Hematopoietic multipotent progenitor cell treated with erythropoietin and hydrocortisone succinate and interleukin-3 and kit ligand, for 15 days (in vitro differentiated cells): ENCODE measurements at regions not wholly inside any gene's neighbourhood (a gene's known extent, or its start where the extent isn't known, plus 50 kb on each side); places are given as distances from the start of the nearest gene placed in this dataset.
A peak's percentile ranks its signal among the peaks of the same experiment; 100 is the strongest.
"Not testable (repeated sequence)": the region's sequence is repeated elsewhere in the genome, so short reads cannot be mapped to it uniquely, and the experiment has no call there.

Experiments used
- DNase-seq: peaks from one replicate; pipeline ENCODE4 v3.0.0-alpha.2; 2015; ENCODE audit warnings: low spot score

GRCh38 chr10:117457932-117458331 lies 82.7 kb upstream of the PDZD8 start:
- no peak for DNase-seq

DNA sequence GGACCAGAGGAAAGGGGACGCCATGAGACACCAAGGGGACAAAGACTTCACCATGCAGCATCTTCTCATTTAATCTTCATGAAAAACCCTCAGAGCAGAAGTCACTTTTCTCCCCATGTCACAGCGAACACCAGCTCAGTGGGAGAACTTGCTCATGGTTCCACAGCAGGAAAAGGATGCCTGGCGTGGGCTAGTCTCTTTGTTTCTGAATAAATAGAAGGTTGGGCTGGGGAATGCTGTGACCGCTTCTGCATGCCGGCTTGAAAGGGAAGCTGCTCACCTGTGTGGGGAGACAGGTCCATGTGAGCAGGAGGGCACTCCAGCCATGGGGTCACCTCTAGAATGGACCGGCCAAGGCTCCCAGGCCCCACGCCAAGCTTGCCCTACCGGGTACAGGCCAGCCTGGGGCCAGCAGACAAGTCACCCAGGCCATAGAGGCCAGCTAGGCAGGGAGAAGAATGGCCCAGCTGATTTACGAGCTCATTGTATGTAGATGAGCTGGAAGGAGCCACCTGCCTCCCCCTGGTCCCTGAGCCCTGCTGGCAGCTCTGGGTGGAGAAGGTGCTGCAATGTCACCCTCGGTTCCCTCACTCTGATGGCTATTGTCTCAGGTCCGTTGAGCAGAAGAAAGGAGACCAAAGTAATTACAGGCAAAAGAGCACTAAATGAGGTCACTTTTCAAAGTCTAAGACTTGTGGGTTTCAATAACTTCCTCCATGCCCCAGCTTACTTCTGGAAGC lies 82.0 kb upstream of the PDZD8 start:
- no peak for DNase-seq

DNA sequence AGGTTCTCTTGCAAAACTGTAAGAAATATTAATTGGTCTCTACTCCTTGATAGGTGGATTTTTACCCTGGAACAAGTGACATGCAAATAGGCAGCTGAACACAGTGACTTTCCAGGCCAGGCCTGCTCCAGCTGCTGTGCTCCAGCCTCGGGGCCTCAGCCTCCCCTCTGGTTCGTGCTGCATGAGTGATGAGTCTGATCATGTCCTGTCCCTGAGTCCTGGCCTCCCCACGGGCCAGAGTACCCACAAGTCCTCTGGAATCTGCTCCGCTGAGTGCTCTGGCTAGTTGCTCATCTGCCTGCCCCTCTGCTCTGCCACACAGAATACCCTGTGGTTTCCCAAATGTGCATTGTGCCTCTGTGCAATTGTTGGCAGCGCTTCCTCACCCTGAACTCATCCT lies 80.1 kb upstream of the PDZD8 start:
- no peak for DNase-seq

DNA sequence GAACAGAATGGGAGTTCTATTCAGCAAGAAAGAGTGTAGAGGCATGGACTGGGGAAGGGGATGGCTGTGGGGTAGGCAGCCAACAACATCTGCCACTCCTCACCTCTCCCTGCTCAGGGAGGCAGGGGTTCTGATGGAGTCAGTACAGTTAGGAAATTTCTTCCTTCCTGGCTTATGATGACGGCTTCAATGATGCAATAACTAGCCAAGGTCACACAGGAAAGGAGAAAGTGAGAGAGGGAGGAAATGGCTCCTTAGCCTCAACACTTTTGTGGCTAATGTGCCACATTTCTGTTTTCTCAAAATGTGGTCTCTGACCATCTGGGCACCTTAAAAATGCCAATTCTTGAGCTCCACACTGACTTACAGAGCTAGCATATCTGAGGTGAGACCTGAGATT lies 79.3 kb upstream of the PDZD8 start:
- no peak for DNase-seq

GRCh38 chr10:117453484-117453883 lies 78.2 kb upstream of the PDZD8 start:
- not testable (repeated sequence) for DNase-seq

DNA sequence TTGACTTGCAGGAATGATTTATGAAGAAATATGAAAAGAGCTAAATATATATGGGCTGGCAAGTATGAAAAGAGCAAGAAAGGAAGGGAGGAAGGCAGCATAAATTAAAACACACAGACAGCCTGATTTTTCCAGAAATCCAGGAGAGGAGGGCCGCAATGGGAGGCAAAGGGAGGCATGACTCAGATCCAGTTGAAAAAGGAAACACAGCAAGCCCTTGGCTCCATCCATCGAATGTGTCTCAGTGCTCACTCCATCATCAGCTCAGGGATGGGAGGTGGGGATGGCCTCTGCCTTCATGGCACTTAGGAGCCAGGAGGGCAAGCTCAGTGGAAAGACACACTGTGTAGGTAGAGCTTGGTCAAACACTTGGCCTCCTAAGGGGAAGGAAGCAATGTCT lies 75.7 kb upstream of the PDZD8 start:
- no peak for DNase-seq

DNA sequence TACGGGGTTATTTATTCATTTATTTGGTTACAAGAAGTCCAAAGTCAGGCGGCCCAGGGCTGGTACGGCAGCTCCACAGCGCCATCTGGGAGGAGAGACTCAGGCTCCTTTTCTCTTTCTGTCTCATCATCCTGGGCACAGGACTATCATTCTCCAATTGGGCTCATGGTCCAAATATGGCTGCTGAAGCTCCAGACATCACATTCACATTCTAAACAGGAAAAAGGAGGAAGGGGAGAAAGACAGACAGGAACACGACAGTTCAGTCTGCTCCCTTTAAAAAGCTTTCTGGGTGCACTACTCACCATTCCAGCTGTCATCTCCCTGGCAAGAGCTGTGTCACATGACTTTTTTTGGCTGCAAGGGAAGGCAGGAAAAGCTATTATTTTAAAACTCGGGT lies 74.4 kb upstream of the PDZD8 start:
- DNase-seq, result peak; percentile 26

GRCh38 chr10:117448802-117449201 lies 73.6 kb upstream of the PDZD8 start:
- DNase-seq, result no peak

- no peak for DNase-seq
Observed at GRCh38 chr10:117445992-117446391, 70.8 kb upstream of the PDZD8 start.

GRCh38 chr10:117444497-117445040 lies 69.3 kb upstream of the PDZD8 start:
- no peak for DNase-seq

GRCh38 chr10:117443686-117444041 lies 68.4 kb upstream of the PDZD8 start:
- no peak for DNase-seq

- peak; percentile 81 for DNase-seq
Observed at GRCh38 chr10:117442944-117443685, 67.9 kb upstream of the PDZD8 start.

GRCh38 chr10:117442521-117442920 lies 67.3 kb upstream of the PDZD8 start:
- DNase-seq, result no peak

DNA sequence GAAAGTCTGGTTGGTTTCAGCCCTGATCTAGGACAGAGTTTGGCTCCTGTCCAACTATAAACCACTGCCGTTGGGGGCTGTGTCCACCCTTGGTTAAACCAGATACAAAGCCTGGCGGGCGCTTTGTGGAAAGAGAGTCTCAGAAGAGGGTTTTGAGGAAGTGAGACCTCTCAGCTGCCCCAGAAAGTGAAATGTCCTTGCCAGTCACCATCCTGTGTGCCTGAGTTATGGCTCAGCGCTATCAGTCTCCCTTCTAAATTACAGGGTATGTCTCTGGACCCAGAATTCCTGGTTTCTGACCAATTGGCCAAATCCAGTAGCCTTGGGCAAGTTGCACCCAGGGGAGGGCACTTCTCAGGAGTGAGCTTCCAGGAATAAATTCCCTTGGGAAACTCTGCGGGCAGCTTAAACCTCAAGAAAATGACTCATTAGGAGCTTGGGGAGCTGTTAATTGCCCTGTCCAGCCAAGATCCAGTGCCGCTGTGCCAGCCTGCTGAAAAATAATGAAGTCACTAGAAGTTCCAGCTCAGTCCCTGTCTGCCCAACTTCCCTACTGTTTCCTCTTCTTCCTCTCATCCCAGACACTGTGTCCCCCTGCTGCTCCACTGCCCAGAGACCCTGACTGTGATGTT lies 66.7 kb upstream of the PDZD8 start:
- DNase-seq, result no peak

- no peak for DNase-seq
Observed at GRCh38 chr10:117441361-117441760, 66.1 kb upstream of the PDZD8 start.

DNA sequence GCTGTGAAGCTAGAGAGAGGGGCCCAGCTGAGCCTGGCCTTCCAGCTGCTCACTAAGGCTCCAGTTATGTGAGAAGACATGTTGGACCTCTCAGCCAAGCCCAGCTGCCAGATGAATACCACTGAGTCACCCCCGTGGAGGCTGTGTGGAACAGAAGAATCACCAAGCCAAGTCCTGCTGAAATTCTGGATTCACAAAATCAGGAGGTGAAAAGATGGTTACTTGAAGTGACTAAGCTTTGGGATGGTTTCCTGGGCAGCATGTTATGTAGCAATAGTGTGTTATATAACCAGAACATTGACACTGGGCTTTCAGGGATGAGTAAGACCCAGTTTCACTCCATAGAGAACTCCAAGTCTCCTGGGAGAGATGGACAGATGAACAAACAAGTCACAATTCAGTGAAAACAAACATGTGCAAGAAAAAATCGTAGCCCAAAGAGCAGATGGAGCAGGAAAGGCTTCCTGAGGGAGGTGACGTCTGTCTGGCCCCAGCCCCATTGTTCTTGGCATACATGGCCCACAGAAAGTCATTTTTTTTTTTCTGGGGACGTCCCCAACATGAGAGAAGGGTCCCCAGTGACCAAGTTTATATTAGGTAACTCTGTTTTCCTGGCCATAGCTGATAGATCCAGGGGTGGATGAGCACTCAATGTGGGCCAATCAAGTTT lies 64.1 kb upstream of the PDZD8 start:
- DNase-seq, result no peak

DNA sequence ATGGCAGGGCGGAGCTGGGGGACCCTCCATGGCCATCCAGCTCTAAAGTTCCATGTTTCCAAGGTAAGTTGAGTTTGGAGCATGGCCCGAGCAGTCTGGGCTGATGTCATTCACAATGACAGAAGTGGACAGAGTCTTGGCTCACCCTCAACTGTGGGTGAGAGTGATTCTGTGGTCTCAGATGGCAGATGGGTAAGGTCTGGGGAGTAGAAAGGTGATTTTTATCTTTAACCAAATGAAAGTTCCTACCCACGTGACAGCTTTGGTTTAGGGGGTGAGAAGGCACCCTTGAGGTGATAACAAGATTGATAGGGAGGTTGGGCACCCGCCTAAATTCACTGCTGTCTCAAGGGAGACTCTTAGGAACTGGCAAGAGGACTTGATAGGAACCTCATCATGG lies 57.6 kb upstream of the PDZD8 start:
- DNase-seq, result no peak

DNA sequence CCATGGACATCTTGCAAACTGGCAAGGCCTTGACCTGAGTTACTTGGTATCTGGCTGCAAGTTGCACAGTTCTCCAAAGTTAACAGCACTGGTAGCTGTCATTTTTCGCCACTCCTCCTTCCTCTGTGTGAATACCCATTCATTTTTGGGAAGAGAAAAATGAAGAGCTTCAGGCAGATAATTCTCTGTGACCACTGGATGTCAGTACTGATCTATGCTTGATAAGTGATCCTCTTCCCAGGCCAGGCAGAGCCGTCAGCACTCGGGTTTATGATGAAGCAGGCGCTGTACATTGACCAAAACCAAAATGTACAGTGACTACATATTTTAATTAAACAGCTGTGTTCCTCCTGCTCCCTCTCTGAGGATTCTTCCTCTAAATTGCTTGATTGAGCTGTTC lies 55.9 kb upstream of the PDZD8 start:
- no peak for DNase-seq

GRCh38 chr10:117430535-117430934 lies 55.3 kb upstream of the PDZD8 start:
- DNase-seq, result not testable (repeated sequence)

GRCh38 chr10:117429643-117430265 lies 54.5 kb upstream of the PDZD8 start:
- DNase-seq, result no peak

DNA sequence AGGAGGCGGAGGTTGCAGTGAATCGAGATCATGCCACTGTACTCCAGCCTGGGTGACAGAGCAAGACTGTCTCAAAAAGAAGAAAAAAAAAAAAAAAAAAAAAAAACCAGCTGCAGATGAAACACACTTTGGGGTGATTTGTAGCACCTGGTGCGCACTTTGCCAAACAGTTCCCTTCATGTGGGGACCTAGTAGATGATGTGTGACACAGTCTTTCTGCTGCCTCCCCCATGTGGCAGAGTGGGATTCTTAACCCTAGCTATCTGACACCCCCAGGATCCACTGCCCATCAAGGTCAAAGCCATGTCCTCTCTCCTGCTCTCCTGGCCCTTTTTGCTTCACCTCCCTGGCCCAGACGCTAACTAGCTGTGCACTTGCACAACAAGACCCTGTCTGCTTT lies 52.1 kb upstream of the PDZD8 start:
- no peak for DNase-seq

DNA sequence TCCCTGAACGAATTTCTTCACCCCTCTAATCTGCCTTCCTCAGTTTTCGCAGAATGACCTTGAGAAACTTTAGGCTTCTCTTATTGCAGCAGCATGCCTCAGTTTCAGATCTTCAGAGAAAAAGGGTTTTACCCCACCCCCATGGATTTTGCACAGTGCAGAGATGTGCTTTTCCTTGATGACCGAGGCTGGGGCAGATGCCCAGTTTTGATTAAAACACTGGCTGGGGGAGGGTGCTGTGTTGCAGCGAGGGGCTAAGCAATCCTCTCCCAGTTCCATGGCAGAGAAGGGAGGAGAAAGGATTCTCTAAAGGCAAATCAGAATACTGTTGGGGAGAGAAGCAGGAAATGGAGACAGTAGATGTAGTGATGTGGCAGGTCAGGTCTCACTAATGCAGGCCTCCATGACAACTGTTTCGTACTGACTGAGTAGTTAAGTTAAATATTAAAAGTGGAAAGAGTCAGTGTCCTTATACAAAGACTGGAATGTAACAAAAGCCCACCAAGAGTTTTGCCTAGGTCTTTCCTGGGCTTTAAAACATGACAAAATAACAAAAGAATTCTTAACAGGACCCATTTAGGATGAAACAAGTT lies 50.8 kb upstream of the PDZD8 start:
- DNase-seq, result no peak
